PC-9 (cell line): ENCODE measurements at regions not wholly inside any gene's neighbourhood (a gene's known extent, or its start where the extent isn't known, plus 50 kb on each side); places are given as distances from the start of the nearest gene placed in this dataset.

Experiments
- BruUV-seq: library from RNA; stranded (reverse); fragments of 400-500 nt; replicated peaks from 2 replicates; lab custom pipeline; 2021; lab: Mats Ljungman, UMichigan
- CTCF ChIA-PET: fragments of 300-600 bp; sonication (Branson Sonifier 250); formaldehyde crosslinking; loops from one replicate; lab custom pipeline; 2022; ENCODE audit warnings: antibody characterized with exemption; lab: Charles Lee
- POLR2A ChIA-PET: fragments of 300-600 bp; sonication (Branson Sonifier 250); formaldehyde crosslinking; loops from one replicate; lab custom pipeline; 2022; ENCODE audit warnings: antibody characterized with exemption; ENCODE audit not compliant: unreplicated experiment; lab: Charles Lee
- DNase-seq, 2 experiments: peaks; one replicate each; pipeline versions ENCODE4 v3.0.0 to v3.0.0-alpha.2; 2015 to 2022; ENCODE audit warnings: mixed read lengths in 1 of 2
- H2AFZ ChIP-seq: fragments of 200-600 bp; sonication (generic); 2 replicates; pipeline ENCODE4 v1.8.1; 2017; ENCODE audit warnings: antibody characterized with exemption
- H3F3A ChIP-seq: fragments of 200-600 bp; sonication (generic); 2 replicates; pipeline ENCODE4 v1.8.1; 2017; ENCODE audit warnings: antibody characterized with exemption, mild to moderate bottlenecking, low read depth; ENCODE audit not compliant: insufficient read depth
- H3K27ac ChIP-seq: fragments of 200-600 bp; sonication (generic); 2 replicates; pipeline ENCODE4 v1.6.1; 2016; ENCODE audit warnings: mixed run types
- H3K27me3 ChIP-seq: fragments of 200-600 bp; sonication (generic); 2 replicates; pipeline ENCODE4 v1.6.1; 2016; ENCODE audit warnings: low read depth, mixed run types; ENCODE audit not compliant: insufficient read depth
- H3K36me3 ChIP-seq: fragments of 200-600 bp; sonication (generic); 2 replicates; pipeline ENCODE4 v1.6.1; 2016; ENCODE audit warnings: low read depth, mixed run types
- H3K4me1 ChIP-seq: fragments of 200-600 bp; sonication (generic); replicated peaks from 2 replicates; pipeline ENCODE4 v1.6.1; 2016; ENCODE audit warnings: mixed run types; ENCODE audit not compliant: insufficient read depth
- H3K4me2 ChIP-seq: fragments of 200-600 bp; sonication (generic); 2 replicates; pipeline ENCODE4 v1.6.1; 2017; ENCODE audit warnings: mixed run types
- H3K4me3 ChIP-seq: fragments of 200-600 bp; sonication (generic); 2 replicates; pipeline ENCODE4 v1.6.1; 2016; ENCODE audit warnings: mixed run types
- H3K79me2 ChIP-seq: fragments of 200-600 bp; sonication (generic); 2 replicates; pipeline ENCODE4 v1.6.1; 2017; ENCODE audit warnings: low read depth, mixed run types
- H3K9me2 ChIP-seq: fragments of 200-600 bp; sonication (generic); 2 replicates; pipeline ENCODE4 v1.8.1; 2017; ENCODE audit warnings: mild to moderate bottlenecking; ENCODE audit not compliant: insufficient read depth
- H3K9me3 ChIP-seq: fragments of 200-600 bp; sonication (generic); 2 replicates; pipeline ENCODE4 v1.8.1; 2016; ENCODE audit warnings: low read depth; ENCODE audit not compliant: insufficient read depth
- H4K20me1 ChIP-seq: fragments of 200-600 bp; sonication (generic); 2 replicates; pipeline ENCODE4 v1.8.1; 2017; ENCODE audit not compliant: insufficient read depth
- EZH2 ChIP-seq: fragments of 200-600 bp; sonication (generic); IDR thresholded peaks from 2 replicates; pipeline ENCODE4 v1.8.0; 2017; ENCODE audit warnings: antibody characterized with exemption, low read depth
- intact Hi-C: fragments of 100-400 bp; cut with micrococcal nuclease; formaldehyde crosslinking; loops from one replicate; pipeline ENCODE4 v1.10.0; 2022; ENCODE audit not compliant: unreplicated experiment
- TF ChIP-seq, protein P1 (sequence below): fragments of 200-600 bp; sonication (generic); conservative IDR thresholded peaks from 2 replicates; pipeline ENCODE4 v1.6.1; 2017; ENCODE audit warnings: mixed run types, antibody characterized with exemption, mild to moderate bottlenecking, moderate library complexity

DNA sequence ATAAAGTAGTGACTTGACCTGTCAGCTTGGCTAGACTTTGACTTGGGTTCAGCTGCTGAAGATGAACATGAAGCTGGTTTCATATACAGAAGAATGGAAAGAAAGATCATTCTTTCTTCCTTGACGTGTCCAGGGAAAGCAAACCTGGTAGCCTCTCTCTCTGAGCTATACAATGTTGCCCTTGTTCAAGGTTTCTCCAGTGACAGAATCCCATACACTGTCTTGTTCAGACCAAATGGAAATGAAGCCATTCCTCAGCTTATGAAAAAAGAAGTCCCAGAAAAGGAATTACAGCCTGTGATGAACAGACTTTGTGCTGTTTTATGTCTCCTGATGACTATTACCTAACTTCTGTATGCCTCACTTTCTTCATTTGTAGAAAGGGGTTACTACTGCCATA lies 349.8 kb upstream of the KLF4 start:
- TF ChIP-seq, protein P1, sequence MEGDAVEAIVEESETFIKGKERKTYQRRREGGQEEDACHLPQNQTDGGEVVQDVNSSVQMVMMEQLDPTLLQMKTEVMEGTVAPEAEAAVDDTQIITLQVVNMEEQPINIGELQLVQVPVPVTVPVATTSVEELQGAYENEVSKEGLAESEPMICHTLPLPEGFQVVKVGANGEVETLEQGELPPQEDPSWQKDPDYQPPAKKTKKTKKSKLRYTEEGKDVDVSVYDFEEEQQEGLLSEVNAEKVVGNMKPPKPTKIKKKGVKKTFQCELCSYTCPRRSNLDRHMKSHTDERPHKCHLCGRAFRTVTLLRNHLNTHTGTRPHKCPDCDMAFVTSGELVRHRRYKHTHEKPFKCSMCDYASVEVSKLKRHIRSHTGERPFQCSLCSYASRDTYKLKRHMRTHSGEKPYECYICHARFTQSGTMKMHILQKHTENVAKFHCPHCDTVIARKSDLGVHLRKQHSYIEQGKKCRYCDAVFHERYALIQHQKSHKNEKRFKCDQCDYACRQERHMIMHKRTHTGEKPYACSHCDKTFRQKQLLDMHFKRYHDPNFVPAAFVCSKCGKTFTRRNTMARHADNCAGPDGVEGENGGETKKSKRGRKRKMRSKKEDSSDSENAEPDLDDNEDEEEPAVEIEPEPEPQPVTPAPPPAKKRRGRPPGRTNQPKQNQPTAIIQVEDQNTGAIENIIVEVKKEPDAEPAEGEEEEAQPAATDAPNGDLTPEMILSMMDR, result no peak
- TF ChIP-seq EZH2, result no peak
- intact Hi-C loops, result no loop called here
- H2AFZ ChIP-seq, result no peak overlapping the region
- H3K4me1 ChIP-seq, result no peaks in the 10 kb centered on the region
- ChIA-PET POLR2A (no interaction called here), CTCF (no interaction called here)
- no peaks in the 10 kb centered on the region for H3F3A ChIP-seq
- peaks cover 5% of the 10 kb centered on the region; the same call in 1 of the 2 replicates for H3K9me2 ChIP-seq
- H3K36me3 ChIP-seq, result no peaks in the 10 kb centered on the region
- H4K20me1 ChIP-seq, result no peaks in the 10 kb centered on the region
- DNase-seq, result no peak
- no peak overlapping the region for H3K4me3 ChIP-seq
- no peak overlapping the region for H3K27ac ChIP-seq
- H3K4me2 ChIP-seq, result no peak overlapping the region
- H3K9me3 ChIP-seq, result no peaks in the 10 kb centered on the region
- BruUV-seq, result no TSS peak
- H3K79me2 ChIP-seq, result no peaks in the 10 kb centered on the region
- no peaks in the 10 kb centered on the region for H3K27me3 ChIP-seq

DNA sequence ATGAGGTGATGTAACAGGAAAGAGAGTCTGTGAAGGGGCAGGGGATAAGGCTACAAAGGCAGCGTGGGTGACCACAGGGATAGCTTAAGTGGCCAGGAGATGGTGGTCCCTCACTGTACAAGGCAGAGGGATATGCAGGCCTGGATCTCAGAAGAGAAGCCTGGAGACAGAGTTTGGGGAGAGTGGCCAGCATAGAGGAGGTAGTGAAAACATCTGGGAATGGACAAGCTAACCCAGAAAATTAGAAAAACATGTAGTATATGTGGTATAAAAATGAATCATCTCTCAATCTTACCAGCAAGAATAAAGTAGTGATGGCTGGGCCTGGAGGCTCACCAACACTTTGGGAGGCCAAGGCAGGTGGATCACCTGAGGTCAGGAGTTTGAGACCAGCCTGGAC lies 349.2 kb upstream of the KLF4 start:
- Histone ChIP-seq H4K20me1 (no peaks in the 10 kb centered on the region), H3K4me3 (no peak overlapping the region), H3K27ac (no peak overlapping the region), H3K4me2 (no peak overlapping the region), H2AFZ (no peak overlapping the region), H3K27me3 (no peaks in the 10 kb centered on the region), H3K79me2 (no peaks in the 10 kb centered on the region), H3K9me2 (peaks cover 5% of the 10 kb centered on the region; the same call in 1 of the 2 replicates), H3K36me3 (no peaks in the 10 kb centered on the region), H3K9me3 (no peaks in the 10 kb centered on the region), H3F3A (no peaks in the 10 kb centered on the region), H3K4me1 (no peaks in the 10 kb centered on the region)
- no peak for DNase-seq
- ChIA-PET CTCF (no interaction called here), POLR2A (interaction anchor here (0.7 kb wide), 1 partner anchor 118 kb away, joined by 4 read pairs; no protein-coding TSS in a partner anchor)
- intact Hi-C loops, result no loop called here
- TF ChIP-seq, protein P1, result no peak
- no peak for TF ChIP-seq EZH2
- no TSS peak for BruUV-seq

DNA sequence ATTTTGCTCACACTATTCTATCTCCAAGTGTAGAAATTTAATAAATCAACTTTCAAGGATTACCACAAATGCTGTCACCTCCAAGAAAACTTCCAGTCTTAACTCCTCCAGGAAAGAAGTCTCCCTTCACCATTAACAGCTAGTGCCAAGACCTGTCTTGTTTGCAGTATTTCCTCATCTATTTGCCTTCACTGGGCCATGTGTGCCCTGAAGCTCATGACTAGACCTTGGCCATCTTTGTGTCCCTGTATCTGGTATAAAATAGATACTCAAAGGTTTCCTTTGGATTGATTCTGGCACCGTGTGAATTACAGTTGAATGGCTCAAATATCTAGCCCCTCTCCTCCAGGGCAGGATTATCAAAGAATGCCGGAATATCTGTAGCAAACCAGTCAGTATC lies 346.7 kb upstream of the KLF4 start:
- intact Hi-C loops, result no loop called here
- Histone ChIP-seq H3K4me1 (no peaks in the 10 kb centered on the region), H3K9me2 (no peaks in the 10 kb centered on the region), H3K9me3 (no peaks in the 10 kb centered on the region), H3K4me3 (no peak overlapping the region), H3K27me3 (no peaks in the 10 kb centered on the region), H3K36me3 (no peaks in the 10 kb centered on the region), H3K79me2 (no peaks in the 10 kb centered on the region), H3K27ac (no peak overlapping the region), H3K4me2 (no peak overlapping the region), H2AFZ (no peak overlapping the region), H3F3A (no peaks in the 10 kb centered on the region), H4K20me1 (no peaks in the 10 kb centered on the region)
- no peak for DNase-seq
- POLR2A ChIA-PET, result no interaction called here
- TF ChIP-seq, protein P1, result no peak
- no peak for TF ChIP-seq EZH2
- BruUV-seq, result no TSS peak
- CTCF ChIA-PET, result no interaction called here
